GM12878 (cell line): ENCODE measurements at regions not wholly inside any gene's neighbourhood (a gene's known extent, or its start where the extent isn't known, plus 50 kb on each side); places are given as distances from the start of the nearest gene placed in this dataset.

Experiments used
- ATAC-seq: fragments of 200-7000 bp; cut with Tn5 transposase; 3 replicates; pipeline ENCODE4 v1.9.1; 2020; ENCODE audit warnings: mild to moderate bottlenecking, moderate library complexity
- BruUV-seq: library from RNA; stranded (reverse); fragments of 400-500 nt; replicated peaks from 2 replicates; lab custom pipeline; 2021; lab: Mats Ljungman, UMichigan
- CTCF ChIA-PET: fragments of 300-600 bp; sonication (Branson Sonifier 250); formaldehyde crosslinking; extraction: SDS; loops from one replicate; lab custom pipeline; 2021; ENCODE audit warnings: inconsistent platforms; lab: Yijun Ruan, JAX
- POLR2A ChIA-PET: fragments of 350-600 bp; formaldehyde crosslinking; extraction: SDS; loops from one replicate; lab custom pipeline; 2021; ENCODE audit warnings: inconsistent platforms; lab: Charles Lee
- RAD21 ChIA-PET: fragments of 300-600 bp; sonication (Branson Sonifier 250); formaldehyde crosslinking; loops from one replicate; lab custom pipeline; 2023; ENCODE audit warnings: antibody characterized with exemption; ENCODE audit not compliant: unreplicated experiment; lab: Charles Lee
- SMC1A ChIA-PET: fragments of 300-600 bp; sonication (Branson Sonifier 250); formaldehyde crosslinking; loops from one replicate; lab custom pipeline; 2023; ENCODE audit not compliant: unreplicated experiment, uncharacterized antibody; lab: Charles Lee
- DNase-seq: peaks from one replicate; pipeline ENCODE4 v3.0.0-alpha.2; 2011; ENCODE audit warnings: low read depth, low spot score
- FAIRE-seq: peaks from 3 replicates; lab custom pipeline; 2011; peaks lifted over from hg19 to GRCh38; lab: Jason Lieb, UNC
- H2AFZ ChIP-seq: 2 replicates; pipeline ENCODE4 v1.6.0; 2011; ENCODE audit warnings: low read depth, low read length, control low read depth; ENCODE audit not compliant: control insufficient read depth
- H3K27ac ChIP-seq: 2 replicates; pipeline ENCODE4 v1.5.1; 2011; ENCODE audit warnings: control low read depth; ENCODE audit not compliant: control insufficient read depth, insufficient read depth
- H3K27me3 ChIP-seq, 2 experiments: replicated peaks in 1 of 2; 2 replicates each; pipeline versions ENCODE4 v1.6.0 to v1.6.1; 2011; ENCODE audit warnings: low read length in 1 of 2; ENCODE audit not compliant: control insufficient read depth in 2 of 2, insufficient read depth in 2 of 2
- H3K36me3 ChIP-seq, 2 experiments: 2 replicates each; pipeline ENCODE4 v1.5.1; 2011; ENCODE audit warnings: low read length in 1 of 2; ENCODE audit not compliant: control insufficient read depth in 2 of 2, insufficient read depth in 2 of 2
- H3K4me1 ChIP-seq: 2 replicates; pipeline ENCODE4 v1.6.1; 2011; ENCODE audit warnings: mild to moderate bottlenecking, low read length, moderate library complexity, mixed read lengths; ENCODE audit not compliant: control insufficient read depth, insufficient read depth
- H3K4me2 ChIP-seq: 2 replicates; pipeline ENCODE4 v1.6.0; 2011; ENCODE audit warnings: control low read depth; ENCODE audit not compliant: control insufficient read depth, insufficient read depth
- H3K4me3 ChIP-seq: fragments of 200-600 bp; sonication (generic); 2 replicates; pipeline ENCODE4 v1.5.1; 2016
- H3K79me2 ChIP-seq: 2 replicates; pipeline ENCODE4 v1.6.0; 2011; ENCODE audit warnings: low read length; ENCODE audit not compliant: control insufficient read depth, insufficient read depth
- H3K9ac ChIP-seq: 2 replicates; pipeline ENCODE4 v1.8.0; 2011; ENCODE audit warnings: low read length, control low read depth, mixed read lengths; ENCODE audit not compliant: control insufficient read depth, insufficient read depth
- H3K9me3 ChIP-seq: replicated peaks from 3 replicates; pipeline ENCODE4 v1.5.1; 2011; ENCODE audit warnings: mild to moderate bottlenecking, low read length; ENCODE audit not compliant: control insufficient read depth, insufficient read depth
- H4K20me1 ChIP-seq: 2 replicates; pipeline ENCODE4 v1.6.0; 2011; ENCODE audit not compliant: control insufficient read depth, insufficient read depth
- BCL11A ChIP-seq: IDR thresholded peaks from 2 replicates; pipeline ENCODE4 v1.6.1; 2011; ENCODE audit warnings: low read depth, low read length
- BHLHE40 ChIP-seq, 2 experiments: fragments of 450-650 bp in 1 of 2; IDR thresholded peaks; 2 replicates each; pipeline ENCODE4 v1.6.1; 2011 to 2017; ENCODE audit warnings: low read depth in 2 of 2, borderline replicate concordance in 1 of 2, improper control_type of control experiment in 1 of 2, low read length in 1 of 2, mild to moderate bottlenecking in 1 of 2
- CBX3 ChIP-seq: fragments of 200-600 bp; sonication (generic); IDR thresholded peaks from 2 replicates; pipeline ENCODE4 v1.6.1; 2016; ENCODE audit warnings: low read depth, borderline replicate concordance
- EP300 ChIP-seq, 2 experiments: fragments of 150-350 bp in 1 of 2; IDR thresholded peaks; 2 replicates each; pipeline ENCODE4 v1.6.1; 2011 to 2012; ENCODE audit warnings: low read depth in 2 of 2, low read length in 2 of 2, borderline replicate concordance in 1 of 2, improper control_type of control experiment in 1 of 2, inconsistent platforms in 1 of 2; ENCODE audit not compliant: control insufficient read depth in 1 of 2
- ESRRA ChIP-seq: IDR thresholded peaks from 2 replicates; pipeline ENCODE4 v1.6.1; 2012; ENCODE audit warnings: mild to moderate bottlenecking, low read length, improper control_type of control experiment
- HDGF ChIP-seq: fragments of 450-650 bp; IDR thresholded peaks from 2 replicates; pipeline ENCODE4 v1.6.1; 2016; ENCODE audit warnings: antibody characterized with exemption
- IRF4 ChIP-seq: IDR thresholded peaks from 2 replicates; pipeline ENCODE4 v1.6.1; 2011; ENCODE audit warnings: low read depth, low read length
- MXI1 ChIP-seq: fragments of 150-350 bp; IDR thresholded peaks from 2 replicates; pipeline ENCODE4 v1.6.1; 2011; ENCODE audit warnings: low read depth, mild to moderate bottlenecking, inconsistent platforms, low read length, improper control_type of control experiment
- NFIC ChIP-seq: IDR thresholded peaks from 2 replicates; pipeline ENCODE4 v1.6.1; 2012; ENCODE audit warnings: low read depth, mild to moderate bottlenecking, inconsistent platforms, low read length, moderate library complexity
- NFYA ChIP-seq: IDR thresholded peaks from 2 replicates; pipeline ENCODE4 v1.6.1; 2011; ENCODE audit warnings: low read depth, mild to moderate bottlenecking, low read length, improper control_type of control experiment, borderline replicate concordance
- NR2C1 ChIP-seq: fragments of 450-650 bp; IDR thresholded peaks from 2 replicates; pipeline ENCODE4 v1.6.1; 2017; ENCODE audit warnings: antibody characterized with exemption, mild to moderate bottlenecking, moderate library complexity
- PML ChIP-seq: IDR thresholded peaks from 2 replicates; pipeline ENCODE4 v1.6.1; 2012; ENCODE audit warnings: low read length, inconsistent platforms
- RAD51 ChIP-seq: fragments of 450-650 bp; IDR thresholded peaks from 2 replicates; pipeline ENCODE4 v1.6.1; 2016; ENCODE audit warnings: moderate library complexity, mild to moderate bottlenecking, inconsistent platforms
- RELA ChIP-seq: fragments of 450-650 bp; IDR thresholded peaks from 2 replicates; pipeline ENCODE4 v1.8.0; 2014; ENCODE audit warnings: borderline replicate concordance; ENCODE audit not compliant: partially characterized antibody
- RELB ChIP-seq: fragments of 450-650 bp; IDR thresholded peaks from 2 replicates; pipeline ENCODE4 v1.6.1; 2017; ENCODE audit warnings: low read depth, mild to moderate bottlenecking, moderate library complexity
- TARDBP ChIP-seq: IDR thresholded peaks from 2 replicates; pipeline ENCODE4 v1.6.1; 2016; ENCODE audit warnings: borderline replicate concordance
- ZBTB33 ChIP-seq: fragments of 450-650 bp; IDR thresholded peaks from 2 replicates; pipeline ENCODE4 v1.6.1; 2017; ENCODE audit warnings: mild to moderate bottlenecking
- WGBS: methylation state at CpG from one replicate; pipeline ENCODE4 v1.1.6; 2016; ENCODE audit warnings: low lambda C conversion rate; ENCODE audit not compliant: insufficient replicate concordance, insufficient coverage; ENCODE audit errors: missing lambda C conversion rate; 5-methylcytosine and 5-hydroxymethylcytosine counted together
- in situ Hi-C: fragments of 300-500 bp; cut with MboI; formaldehyde crosslinking; loops from 9 replicates; pipeline ENCODE4 v1.14.3; 2018; ENCODE audit warnings: mixed read lengths
- intact Hi-C: fragments of 100-400 bp; cut with micrococcal nuclease; formaldehyde crosslinking; loops from one replicate; pipeline ENCODE4 v1.14.2; 2022; ENCODE audit not compliant: unreplicated experiment
- TF ChIP-seq, protein P1 (sequence below), 3 experiments: IDR thresholded peaks in 2 of 3; conservative IDR thresholded peaks in 1 of 3; 2 replicates each; pipeline ENCODE4 v1.5.1; 2011; ENCODE audit warnings: low read depth in 3 of 3, low read length in 3 of 3, mild to moderate bottlenecking in 3 of 3, control low read depth in 2 of 3, moderate library complexity in 2 of 3, inconsistent platforms in 1 of 3, mixed read lengths in 1 of 3; ENCODE audit not compliant: control insufficient read depth in 2 of 3, insufficient read depth in 1 of 3; ENCODE audit errors: extremely low read depth in 1 of 3

GRCh38 chr2:150706561-150706960, 219.1 kb upstream of the RND3 start:
- intact Hi-C loops: no loop called here
- H3K4me2 ChIP-seq: no peak overlapping the region
- no peaks in the 10 kb centered on the region for H3K79me2 ChIP-seq
- WGBS: 90% methylated on average over 2 of the region's 2 CpGs
- CTCF ChIA-PET: interaction anchor here (0.6 to 1.3 kb wide), 3 partner anchors 19 to 282 kb away, joined by 3 to 4 read pairs (median 4); no protein-coding TSS in a partner anchor
- no peak for DNase-seq
- H3K27ac ChIP-seq: no peak overlapping the region
- no peak overlapping the region for H2AFZ ChIP-seq
- SMC1A ChIA-PET: interaction anchor here (0.9 to 1.2 kb wide), 2 partner anchors 26 to 50 kb away, joined by 3 read pairs; no protein-coding TSS in a partner anchor
- in situ Hi-C loops: no loop called here
- ATAC-seq: no peak
- H3K4me1 ChIP-seq: no peaks in the 10 kb centered on the region
- no peaks in the 10 kb centered on the region for H3K27me3 ChIP-seq
- no peaks in the 10 kb centered on the region for H3K36me3 ChIP-seq
- H3K9me3 ChIP-seq: no peaks in the 10 kb centered on the region
- RAD21 ChIA-PET: interaction anchor here (0.8 kb wide), 1 partner anchor 226 kb away, joined by 3 read pairs; no protein-coding TSS in a partner anchor
- TF ChIP-seq HDGF (no peak), CBX3 (no peak), NR2C1 (no peak), EP300 (IDR thresholded peaks at IDR 0.05; ENCODE audit: borderline replicate concordance in 1 of 2, control insufficient read depth in 1 of 2, low read depth in 2 of 2, low read length in 2 of 2) (no peak), RAD51 (no peak), TARDBP (no peak), RELB (no peak), NFIC (no peak), BHLHE40 (IDR thresholded peaks at IDR 0.05; ENCODE audit: borderline replicate concordance in 1 of 2, low read depth in 2 of 2, low read length in 1 of 2) (no peak), IRF4 (no peak), PML (no peak), ESRRA (no peak), RELA (no peak), ZBTB33 (no peak), MXI1 (no peak), BCL11A (no peak), NFYA (no peak)
- TF ChIP-seq, protein P1, sequence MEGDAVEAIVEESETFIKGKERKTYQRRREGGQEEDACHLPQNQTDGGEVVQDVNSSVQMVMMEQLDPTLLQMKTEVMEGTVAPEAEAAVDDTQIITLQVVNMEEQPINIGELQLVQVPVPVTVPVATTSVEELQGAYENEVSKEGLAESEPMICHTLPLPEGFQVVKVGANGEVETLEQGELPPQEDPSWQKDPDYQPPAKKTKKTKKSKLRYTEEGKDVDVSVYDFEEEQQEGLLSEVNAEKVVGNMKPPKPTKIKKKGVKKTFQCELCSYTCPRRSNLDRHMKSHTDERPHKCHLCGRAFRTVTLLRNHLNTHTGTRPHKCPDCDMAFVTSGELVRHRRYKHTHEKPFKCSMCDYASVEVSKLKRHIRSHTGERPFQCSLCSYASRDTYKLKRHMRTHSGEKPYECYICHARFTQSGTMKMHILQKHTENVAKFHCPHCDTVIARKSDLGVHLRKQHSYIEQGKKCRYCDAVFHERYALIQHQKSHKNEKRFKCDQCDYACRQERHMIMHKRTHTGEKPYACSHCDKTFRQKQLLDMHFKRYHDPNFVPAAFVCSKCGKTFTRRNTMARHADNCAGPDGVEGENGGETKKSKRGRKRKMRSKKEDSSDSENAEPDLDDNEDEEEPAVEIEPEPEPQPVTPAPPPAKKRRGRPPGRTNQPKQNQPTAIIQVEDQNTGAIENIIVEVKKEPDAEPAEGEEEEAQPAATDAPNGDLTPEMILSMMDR (IDR thresholded peaks at IDR 0.05 in 2 of 3, conservative IDR thresholded peaks at IDR 0.05 in 1 of 3; ENCODE audit: control insufficient read depth in 2 of 3, extremely low read depth in 1 of 3, insufficient read depth in 1 of 3, low read depth in 3 of 3, low read length in 3 of 3): no peak
- TF ChIP-seq, all 136 proteins: peak for 0
- no TSS peak for BruUV-seq
- no peak for FAIRE-seq
- POLR2A ChIA-PET: no interaction called here
- Histone ChIP-seq H4K20me1 (no peaks in the 10 kb centered on the region), H3K4me3 (no peak overlapping the region), H3K9ac (no peak overlapping the region)
